Fibroblast of lung (primary cell): ENCODE measurements at regions not wholly inside any gene's neighbourhood (a gene's known extent, or its start where the extent isn't known, plus 50 kb on each side); places are given as distances from the start of the nearest gene placed in this dataset.

Source experiments
- DNase-seq, 2 donors: peaks; one replicate each; pipeline versions ENCODE4 v3.0.0 to v3.0.0-alpha.2; 2010; ENCODE audit warnings: low read depth in 2 of 2
- H2AFZ ChIP-seq: 2 replicates; pipeline ENCODE4 v1.5.1; 2012; ENCODE audit warnings: low read length, control low read depth, inconsistent platforms
- H3K27ac ChIP-seq: 2 replicates; pipeline ENCODE4 v1.5.1; 2011; ENCODE audit warnings: low read length, control low read depth; ENCODE audit not compliant: insufficient read depth
- H3K27me3 ChIP-seq: 2 replicates; pipeline ENCODE4 v1.5.1; 2011; ENCODE audit warnings: mild to moderate bottlenecking, low read length; ENCODE audit not compliant: control insufficient read depth, insufficient read depth
- H3K36me3 ChIP-seq: 2 replicates; pipeline ENCODE4 v1.5.1; 2011; ENCODE audit warnings: low read length; ENCODE audit not compliant: control insufficient read depth, insufficient read depth
- H3K4me1 ChIP-seq: 2 replicates; pipeline ENCODE4 v1.5.1; 2011; ENCODE audit warnings: low read length; ENCODE audit not compliant: control insufficient read depth, insufficient read depth; ENCODE audit errors: extremely low read depth
- H3K4me2 ChIP-seq: 2 replicates; pipeline ENCODE4 v1.5.1; 2011; ENCODE audit warnings: low read length, control low read depth; ENCODE audit not compliant: insufficient read depth; ENCODE audit errors: extremely low read depth
- H3K4me3 ChIP-seq, 4 experiments: fragments of 200-600 bp in 1 of 4; sonication (generic) in 1 of 4; replicated peaks in 1 of 4; 2 replicates each; pipeline ENCODE4 v1.5.1; 2011 to 2016; ENCODE audit warnings: low read length in 4 of 4, low read depth in 3 of 4, mild to moderate bottlenecking in 3 of 4, control low read depth in 2 of 4, inconsistent platforms in 1 of 4, mixed read lengths in 1 of 4; ENCODE audit not compliant: insufficient read depth in 1 of 4; ENCODE audit errors: control extremely low read depth in 1 of 4
- H3K79me2 ChIP-seq: 2 replicates; pipeline ENCODE4 v1.5.1; 2012; ENCODE audit warnings: mild to moderate bottlenecking, low read length, inconsistent platforms; ENCODE audit not compliant: control insufficient read depth, insufficient read depth
- H3K9ac ChIP-seq: 2 replicates; pipeline ENCODE4 v1.5.1; 2011; ENCODE audit warnings: mild to moderate bottlenecking, low read length, control low read depth; ENCODE audit not compliant: insufficient read depth
- H3K9me3 ChIP-seq: 2 replicates; pipeline ENCODE4 v1.5.1; 2012; ENCODE audit warnings: low read depth, low read length; ENCODE audit not compliant: control insufficient read depth, insufficient read depth
- H4K20me1 ChIP-seq: 2 replicates; pipeline ENCODE4 v1.5.1; 2011; ENCODE audit warnings: low read length; ENCODE audit not compliant: control insufficient read depth, insufficient read depth; ENCODE audit errors: extremely low read depth
- EZH2 ChIP-seq: IDR thresholded peaks from 2 replicates; pipeline ENCODE4 v1.5.1; 2012; ENCODE audit warnings: low read length, control low read depth, mild to moderate bottlenecking; ENCODE audit errors: missing control alignments
- TF ChIP-seq, protein P1 (sequence below), 2 donors: IDR thresholded peaks in 1 of 2; conservative IDR thresholded peaks in 1 of 2; 1 replicate in 1 of 2; 2 replicates in 1 of 2; pipeline ENCODE4 v1.5.1; 2011 to 2012; ENCODE audit warnings: low read length in 2 of 2, control low read depth in 1 of 2, inconsistent platforms in 1 of 2, low read depth in 1 of 2, mild to moderate bottlenecking in 1 of 2

DNA sequence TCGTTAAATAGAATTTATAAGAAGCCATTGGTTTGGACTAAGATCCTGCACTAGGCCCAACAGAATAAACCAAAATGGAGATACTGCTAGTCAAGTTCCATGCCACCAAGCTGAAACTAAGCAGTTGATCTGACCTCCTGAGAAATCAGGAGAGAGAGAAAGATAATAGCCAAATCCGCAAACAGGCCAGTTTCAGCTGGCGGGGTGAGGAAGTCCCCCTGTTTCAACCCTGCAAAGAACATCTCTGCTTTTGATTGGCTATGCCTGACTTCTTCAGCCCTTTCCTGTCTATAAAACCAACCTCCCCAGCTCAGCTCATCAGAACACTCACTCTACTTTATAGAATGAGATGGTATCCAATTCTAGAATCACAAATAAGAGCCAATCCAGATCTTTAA, 543.3 kb upstream of the ID2 start:
- no peak overlapping the region for H3K9ac ChIP-seq
- TF ChIP-seq EZH2 = no peak
- TF ChIP-seq, protein P1, sequence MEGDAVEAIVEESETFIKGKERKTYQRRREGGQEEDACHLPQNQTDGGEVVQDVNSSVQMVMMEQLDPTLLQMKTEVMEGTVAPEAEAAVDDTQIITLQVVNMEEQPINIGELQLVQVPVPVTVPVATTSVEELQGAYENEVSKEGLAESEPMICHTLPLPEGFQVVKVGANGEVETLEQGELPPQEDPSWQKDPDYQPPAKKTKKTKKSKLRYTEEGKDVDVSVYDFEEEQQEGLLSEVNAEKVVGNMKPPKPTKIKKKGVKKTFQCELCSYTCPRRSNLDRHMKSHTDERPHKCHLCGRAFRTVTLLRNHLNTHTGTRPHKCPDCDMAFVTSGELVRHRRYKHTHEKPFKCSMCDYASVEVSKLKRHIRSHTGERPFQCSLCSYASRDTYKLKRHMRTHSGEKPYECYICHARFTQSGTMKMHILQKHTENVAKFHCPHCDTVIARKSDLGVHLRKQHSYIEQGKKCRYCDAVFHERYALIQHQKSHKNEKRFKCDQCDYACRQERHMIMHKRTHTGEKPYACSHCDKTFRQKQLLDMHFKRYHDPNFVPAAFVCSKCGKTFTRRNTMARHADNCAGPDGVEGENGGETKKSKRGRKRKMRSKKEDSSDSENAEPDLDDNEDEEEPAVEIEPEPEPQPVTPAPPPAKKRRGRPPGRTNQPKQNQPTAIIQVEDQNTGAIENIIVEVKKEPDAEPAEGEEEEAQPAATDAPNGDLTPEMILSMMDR (conservative IDR thresholded peaks at IDR 0.05 in 1 of 2, IDR thresholded peaks at IDR 0.05 in 1 of 2; ENCODE audit: low read depth in 1 of 2, low read length in 2 of 2) = no peak
- no peaks in the 10 kb centered on the region for H3K27me3 ChIP-seq
- H2AFZ ChIP-seq = no peak overlapping the region
- no peaks in the 10 kb centered on the region for H3K9me3 ChIP-seq
- no peak for DNase-seq
- H3K4me1 ChIP-seq = no peaks in the 10 kb centered on the region
- no peak overlapping the region for H3K4me2 ChIP-seq
- H3K4me3 ChIP-seq = no peak overlapping the region
- peak overlapping the region; percentile 32 for H3K27ac ChIP-seq
- no peaks in the 10 kb centered on the region for H3K36me3 ChIP-seq
- H4K20me1 ChIP-seq = no peaks in the 10 kb centered on the region
- no peaks in the 10 kb centered on the region for H3K79me2 ChIP-seq

DNA sequence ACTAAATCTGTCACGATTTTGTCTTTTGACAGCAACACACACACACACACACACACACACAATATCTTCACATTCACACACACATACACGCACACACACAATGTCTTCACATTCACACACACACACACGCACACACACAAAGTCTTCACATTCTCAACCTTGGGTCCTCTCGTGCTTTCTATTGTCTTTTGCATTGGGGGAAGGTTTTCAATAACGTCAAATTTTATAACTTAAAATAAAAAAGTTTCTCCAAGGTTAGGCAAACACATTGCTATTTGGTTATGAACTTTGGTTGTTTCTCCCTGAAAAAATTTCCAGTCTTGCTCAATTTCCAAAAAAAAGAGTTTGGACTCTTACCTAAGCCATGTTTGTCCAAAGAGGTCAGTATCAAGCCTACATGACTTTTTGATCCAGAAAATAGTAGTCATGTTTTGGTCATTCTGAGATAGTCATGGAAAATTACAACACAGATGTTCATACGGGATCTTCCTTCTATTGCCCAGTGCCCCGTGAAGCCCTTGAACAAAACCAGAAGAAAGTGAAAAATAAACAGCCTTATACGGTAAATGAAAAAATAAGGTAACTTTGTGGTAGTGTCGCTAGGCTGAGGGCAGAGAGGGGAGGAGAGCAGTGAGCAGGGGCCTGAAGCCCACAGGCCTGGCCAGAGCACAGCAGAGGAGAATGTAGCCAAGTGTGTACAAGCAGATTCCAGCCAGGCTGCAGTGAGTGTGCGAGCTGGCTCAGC, 542.8 kb upstream of the ID2 start:
- no peak for TF ChIP-seq EZH2
- TF ChIP-seq, protein P1 (conservative IDR thresholded peaks at IDR 0.05 in 1 of 2, IDR thresholded peaks at IDR 0.05 in 1 of 2; ENCODE audit: low read depth in 1 of 2, low read length in 2 of 2) = no peak

DNA sequence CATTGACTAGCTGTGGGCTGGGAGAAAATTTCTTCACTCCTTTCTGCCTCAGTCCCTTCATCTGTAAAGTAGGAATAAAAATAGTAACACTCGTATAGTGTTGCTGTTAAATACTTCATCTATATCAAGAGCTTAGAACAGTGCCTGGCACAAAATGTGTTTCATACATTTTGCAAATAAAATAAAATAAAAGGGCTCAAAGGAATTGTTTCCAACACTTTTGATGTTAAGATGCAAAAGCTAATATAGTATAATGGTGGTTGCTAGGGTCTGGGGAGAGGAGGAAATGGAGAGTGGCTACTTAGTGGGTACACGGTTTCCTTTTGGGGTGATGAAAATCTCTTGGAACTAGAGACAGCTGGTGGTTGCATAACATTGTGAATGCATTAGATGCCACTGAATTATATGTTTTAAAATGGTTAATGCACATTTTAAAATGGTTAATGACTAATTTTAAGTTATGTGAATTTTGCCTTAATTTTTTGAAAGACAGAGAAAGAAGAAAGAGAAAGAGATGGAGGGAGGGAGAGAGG, 542.1 kb upstream of the ID2 start:
- Histone ChIP-seq H3K4me2 (peak overlapping the region; percentile 42), H3K36me3 (no peaks in the 10 kb centered on the region), H3K27ac (peak overlapping the region; percentile 80), H3K4me3 (no peak overlapping the region), H3K9ac (no peak overlapping the region), H3K79me2 (no peaks in the 10 kb centered on the region), H3K4me1 (peaks cover 4% of the 10 kb centered on the region), H2AFZ (peak overlapping the region; percentile 76), H4K20me1 (no peaks in the 10 kb centered on the region), H3K9me3 (no peaks in the 10 kb centered on the region), H3K27me3 (no peaks in the 10 kb centered on the region)
- TF ChIP-seq EZH2 = no peak
- TF ChIP-seq, protein P1 (conservative IDR thresholded peaks at IDR 0.05 in 1 of 2, IDR thresholded peaks at IDR 0.05 in 1 of 2; ENCODE audit: low read depth in 1 of 2, low read length in 2 of 2) = no peak
- no peak for DNase-seq

More for the DNA sequence above, 542.8 kb upstream of the ID2 start:
- Histone ChIP-seq H2AFZ (peak overlapping the region; percentile 76), H3K27me3 (no peaks in the 10 kb centered on the region), H3K9me3 (no peaks in the 10 kb centered on the region), H3K9ac (peak overlapping the region; percentile 29), H4K20me1 (no peaks in the 10 kb centered on the region), H3K4me2 (peak overlapping the region; percentile 42), H3K4me3 (no peak overlapping the region), H3K27ac (peak overlapping the region; percentile 80), H3K36me3 (no peaks in the 10 kb centered on the region), H3K79me2 (no peaks in the 10 kb centered on the region), H3K4me1 (no peaks in the 10 kb centered on the region)
- peak in 1 of 2 donors; percentile 33 for DNase-seq
